ENCODE measurements at regions not wholly inside any gene's neighbourhood (a gene's known extent, or its start where the extent isn't known, plus 50 kb on each side); places are given as distances from the start of the nearest gene placed in this dataset.
"Not testable (repeated sequence)": the region's sequence is repeated elsewhere in the genome, so short reads cannot be mapped to it uniquely, and the experiment has no call there.

GRCh38 chr2:187610450-187610849, 56.2 kb upstream of the TFPI start:
- not testable (repeated sequence) for DNase-seq (ENCODE audit: low read depth)

GRCh38 chr2:187612857-187613256, 58.6 kb upstream of the TFPI start:
- DNase-seq (ENCODE audit: low read depth) = no peak

- no peak for DNase-seq (ENCODE audit: low read depth)
Observed at GRCh38 chr2:187614756-187615155, 60.5 kb upstream of the TFPI start.

- no peak for DNase-seq (ENCODE audit: low read depth)
Observed at GRCh38 chr2:187615364-187615763, 61.1 kb upstream of the TFPI start.

GRCh38 chr2:187615902-187616301, 61.7 kb upstream of the TFPI start:
- DNase-seq (ENCODE audit: low read depth) = no peak

GRCh38 chr2:187617120-187617519, 62.9 kb upstream of the TFPI start:
- no peak for DNase-seq (ENCODE audit: low read depth)

GRCh38 chr2:187617905-187618304, 63.7 kb upstream of the TFPI start:
- DNase-seq (ENCODE audit: low read depth) = no peak

- no peak for DNase-seq (ENCODE audit: low read depth)
Observed at GRCh38 chr2:187618813-187619212, 64.6 kb upstream of the TFPI start.

GRCh38 chr2:187627153-187627552, 72.9 kb upstream of the TFPI start:
- no peak for DNase-seq (ENCODE audit: low read depth)

- not testable (repeated sequence) for DNase-seq (ENCODE audit: low read depth)
Observed at GRCh38 chr2:187636731-187637391, 82.6 kb upstream of the TFPI start.

- DNase-seq (ENCODE audit: low read depth) = not testable (repeated sequence)
Observed at GRCh38 chr2:187637392-187637740, 83.1 kb upstream of the TFPI start.

- DNase-seq (ENCODE audit: low read depth) = not testable (repeated sequence)
Observed at GRCh38 chr2:187637771-187638170, 83.5 kb upstream of the TFPI start.

- no peak for DNase-seq (ENCODE audit: low read depth)
Observed at GRCh38 chr2:187638840-187639239, 84.6 kb upstream of the TFPI start.

- no peak for DNase-seq (ENCODE audit: low read depth)
Observed at GRCh38 chr2:187640926-187641510, 86.8 kb upstream of the TFPI start.

- peak; percentile 49 for DNase-seq (ENCODE audit: low read depth)
Observed at GRCh38 chr2:187642498-187642897, 88.3 kb upstream of the TFPI start.

- no peak for DNase-seq (ENCODE audit: low read depth)
Observed at GRCh38 chr2:187644486-187644885, 90.3 kb upstream of the TFPI start.

GRCh38 chr2:187644981-187645380, 90.7 kb upstream of the TFPI start:
- DNase-seq (ENCODE audit: low read depth) = no peak

GRCh38 chr2:187646556-187646955, 92.3 kb upstream of the TFPI start:
- DNase-seq (ENCODE audit: low read depth) = no peak

GRCh38 chr2:187654535-187654934, 100.3 kb upstream of the TFPI start:
- no peak for DNase-seq (ENCODE audit: low read depth)

- DNase-seq (ENCODE audit: low read depth) = no peak
Observed at GRCh38 chr2:187655001-187655400, 100.8 kb upstream of the TFPI start.

- DNase-seq (ENCODE audit: low read depth) = no peak
Observed at GRCh38 chr2:187656123-187656522, 101.9 kb upstream of the TFPI start.

GRCh38 chr2:187658952-187659525, 104.8 kb upstream of the TFPI start:
- DNase-seq (ENCODE audit: low read depth) = no peak

GRCh38 chr2:187676050-187676449, 121.8 kb upstream of the TFPI start:
- not testable (repeated sequence) for DNase-seq (ENCODE audit: low read depth)

- no peak for DNase-seq (ENCODE audit: low read depth)
Observed at GRCh38 chr2:187679454-187679853, 125.2 kb upstream of the TFPI start.

All from HS-27A (cell line).